GM10266 (cell line): ENCODE measurements at regions not wholly inside any gene's neighbourhood (a gene's known extent, or its start where the extent isn't known, plus 50 kb on each side); places are given as distances from the start of the nearest gene placed in this dataset.

Experiments used
- DNase-seq: peaks from one replicate; pipeline ENCODE4 v3.0.0; 2012; ENCODE audit errors: extremely low spot score
- CTCF ChIP-seq: IDR thresholded peaks from 2 replicates; pipeline ENCODE4 v1.5.1; 2012; ENCODE audit warnings: mild to moderate bottlenecking, low read depth; ENCODE audit not compliant: control insufficient read depth, insufficient read depth; ENCODE audit errors: missing control alignments

GRCh38 chr5:133714161-133714915 lies 102.0 kb upstream of the FSTL4 start:
- TF ChIP-seq CTCF: no peak
- no peak for DNase-seq

GRCh38 chr5:133713751-133714150 lies 101.4 kb upstream of the FSTL4 start:
- no peak for TF ChIP-seq CTCF
- DNase-seq: no peak

GRCh38 chr5:133713209-133713608 lies 100.9 kb upstream of the FSTL4 start:
- no peak for TF ChIP-seq CTCF
- no peak for DNase-seq

DNA sequence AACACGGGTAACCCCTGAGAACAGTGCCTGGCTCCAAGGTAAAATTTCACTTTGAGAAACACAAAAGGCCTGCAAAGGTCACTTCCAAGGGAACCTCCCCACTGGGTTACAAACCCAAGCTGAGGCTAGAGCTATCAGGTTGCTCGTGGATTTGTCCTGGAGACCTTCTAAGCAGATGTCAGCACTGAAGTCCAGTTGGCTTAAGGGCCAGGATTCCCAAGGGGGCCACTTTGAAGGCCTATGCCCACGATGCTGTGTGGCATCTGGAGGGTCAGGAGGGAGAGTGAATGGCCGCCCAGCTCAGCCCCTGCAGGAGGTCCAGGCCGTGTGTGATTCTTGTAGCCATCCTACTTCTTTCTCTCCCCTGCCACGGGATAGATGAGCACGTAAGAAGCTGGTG lies 100.2 kb upstream of the FSTL4 start:
- no peak for TF ChIP-seq CTCF
- no peak for DNase-seq

GRCh38 chr5:133709209-133709725 lies 96.9 kb upstream of the FSTL4 start:
- DNase-seq: no peak
- no peak for TF ChIP-seq CTCF

DNA sequence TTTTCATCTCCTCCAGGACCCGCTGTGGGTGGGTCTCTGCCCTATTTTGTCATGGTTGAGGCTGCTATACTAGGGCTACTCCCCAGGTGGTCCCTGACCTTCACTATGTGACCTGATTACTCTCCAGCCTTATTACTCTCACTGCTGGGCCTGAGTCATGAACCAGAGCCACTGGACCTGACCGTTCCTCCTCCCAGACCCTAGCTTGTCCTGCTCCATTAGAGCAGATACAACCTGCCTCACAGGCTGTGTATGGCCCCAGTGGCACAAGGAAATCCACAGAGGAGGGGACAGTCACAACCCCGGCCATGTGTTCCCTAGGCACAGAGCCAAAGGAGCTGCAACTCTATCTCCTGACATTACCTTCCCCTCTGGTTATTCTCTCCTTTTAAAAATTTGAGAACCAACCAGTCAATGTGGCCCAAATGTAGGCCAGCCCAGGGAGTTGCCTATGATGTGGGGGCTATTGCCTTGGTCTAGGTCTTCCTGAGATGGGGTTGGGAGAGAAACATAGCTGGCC lies 96.0 kb upstream of the FSTL4 start:
- no peak for TF ChIP-seq CTCF

DNA sequence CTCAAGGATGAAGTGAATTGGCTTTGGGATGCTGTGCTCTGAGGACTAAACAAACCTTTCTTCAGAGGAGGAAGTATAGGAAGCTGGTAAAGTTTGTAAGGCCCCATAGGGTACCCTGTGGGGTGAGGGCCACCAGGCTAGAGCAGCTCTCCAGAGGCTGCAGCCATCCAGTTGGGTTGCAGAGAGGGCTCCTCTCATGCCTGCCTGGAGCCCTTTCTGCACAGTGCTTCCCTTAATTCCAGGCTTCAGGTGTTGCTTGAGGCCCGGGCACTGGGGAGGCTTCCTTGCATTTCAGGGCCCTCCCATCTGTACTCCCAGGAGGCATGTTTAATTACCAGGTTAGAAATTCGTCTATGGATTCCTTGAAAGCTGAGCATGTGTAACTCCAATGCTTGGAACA lies 95.3 kb upstream of the FSTL4 start:
- no peak for DNase-seq
- TF ChIP-seq CTCF: no peak

More for the DNA sequence above, 96.0 kb upstream of the FSTL4 start:
- DNase-seq: no peak
